Epithelial cell of proximal tubule (primary cell): ENCODE measurements at regions not wholly inside any gene's neighbourhood (a gene's known extent, or its start where the extent isn't known, plus 50 kb on each side); places are given as distances from the start of the nearest gene placed in this dataset.

Experiments
- DNase-seq: peaks from one replicate; pipeline ENCODE4 v3.0.0-alpha.2; 2011; ENCODE audit warnings: low read depth
- H3K4me3 ChIP-seq: 2 replicates; pipeline ENCODE4 v1.5.1; 2011; ENCODE audit warnings: low read depth, mild to moderate bottlenecking, low read length
- TF ChIP-seq, protein P1 (sequence below): conservative IDR thresholded peaks from 2 replicates; pipeline ENCODE4 v1.5.1; 2012; ENCODE audit warnings: low read depth, mild to moderate bottlenecking, low read length

DNA sequence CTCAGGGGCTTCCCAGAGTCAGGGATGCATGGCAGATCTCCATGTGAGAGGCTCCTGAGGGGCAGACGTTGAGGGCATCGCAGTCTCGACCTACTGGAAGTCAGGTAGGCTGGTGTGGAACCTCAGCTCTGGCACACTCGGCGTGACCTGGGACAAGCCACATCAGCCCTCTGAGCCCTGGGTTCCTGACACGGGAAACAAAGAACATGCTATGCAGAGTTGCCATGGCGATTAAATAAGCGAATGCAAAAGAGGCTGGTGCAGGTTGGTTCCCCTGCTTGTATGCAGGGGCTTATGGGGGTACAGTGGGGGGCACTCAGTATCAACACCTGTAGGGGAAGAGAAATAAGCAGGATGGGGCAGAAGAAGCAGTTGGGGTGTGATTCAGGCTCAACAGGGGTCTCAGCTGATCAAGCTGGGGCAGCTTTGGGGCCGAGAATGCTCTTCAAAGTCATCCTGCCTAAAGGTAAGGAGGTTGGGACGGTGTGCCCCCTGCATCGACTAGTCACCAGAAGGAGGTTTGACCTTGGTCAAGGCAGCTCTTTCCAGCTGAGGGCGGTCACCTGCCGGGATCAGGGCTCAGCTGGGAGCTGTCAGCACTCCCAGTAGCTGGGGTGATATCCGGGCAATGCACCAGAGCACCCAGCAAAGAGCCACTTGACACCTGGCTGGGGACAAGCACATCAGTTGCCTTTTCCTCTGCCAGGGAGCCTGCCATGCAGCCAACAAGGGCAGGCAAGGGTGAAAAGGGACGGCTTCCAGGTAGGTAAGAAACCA lies 442.7 kb downstream of the MIAT start:
- TF ChIP-seq, protein P1, sequence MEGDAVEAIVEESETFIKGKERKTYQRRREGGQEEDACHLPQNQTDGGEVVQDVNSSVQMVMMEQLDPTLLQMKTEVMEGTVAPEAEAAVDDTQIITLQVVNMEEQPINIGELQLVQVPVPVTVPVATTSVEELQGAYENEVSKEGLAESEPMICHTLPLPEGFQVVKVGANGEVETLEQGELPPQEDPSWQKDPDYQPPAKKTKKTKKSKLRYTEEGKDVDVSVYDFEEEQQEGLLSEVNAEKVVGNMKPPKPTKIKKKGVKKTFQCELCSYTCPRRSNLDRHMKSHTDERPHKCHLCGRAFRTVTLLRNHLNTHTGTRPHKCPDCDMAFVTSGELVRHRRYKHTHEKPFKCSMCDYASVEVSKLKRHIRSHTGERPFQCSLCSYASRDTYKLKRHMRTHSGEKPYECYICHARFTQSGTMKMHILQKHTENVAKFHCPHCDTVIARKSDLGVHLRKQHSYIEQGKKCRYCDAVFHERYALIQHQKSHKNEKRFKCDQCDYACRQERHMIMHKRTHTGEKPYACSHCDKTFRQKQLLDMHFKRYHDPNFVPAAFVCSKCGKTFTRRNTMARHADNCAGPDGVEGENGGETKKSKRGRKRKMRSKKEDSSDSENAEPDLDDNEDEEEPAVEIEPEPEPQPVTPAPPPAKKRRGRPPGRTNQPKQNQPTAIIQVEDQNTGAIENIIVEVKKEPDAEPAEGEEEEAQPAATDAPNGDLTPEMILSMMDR, result no peak
- DNase-seq, result no peak
- no peak overlapping the region for H3K4me3 ChIP-seq

DNA sequence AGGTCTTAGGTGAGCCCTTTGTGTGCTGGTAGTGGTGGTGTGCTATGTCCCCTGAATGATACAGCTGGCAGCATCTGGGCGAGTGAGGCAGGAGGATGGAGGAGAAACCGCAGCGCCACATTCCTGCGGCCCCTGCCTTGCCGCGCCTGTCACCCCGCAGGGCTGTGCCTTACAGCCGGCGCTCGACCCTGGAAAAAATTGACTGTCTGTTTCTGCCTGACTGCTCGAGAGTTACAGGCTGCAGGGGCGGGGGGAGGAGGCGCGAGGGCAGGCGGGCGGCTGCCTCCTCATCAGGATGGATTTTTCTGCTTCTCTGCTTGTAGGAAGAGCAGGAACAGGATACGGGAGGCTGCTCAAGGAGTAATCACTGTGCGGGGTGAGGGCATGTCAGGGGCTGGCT lies 443.4 kb downstream of the MIAT start:
- TF ChIP-seq, protein P1, result no peak
- H3K4me3 ChIP-seq, result no peak overlapping the region
- DNase-seq, result peak; percentile 18

DNA sequence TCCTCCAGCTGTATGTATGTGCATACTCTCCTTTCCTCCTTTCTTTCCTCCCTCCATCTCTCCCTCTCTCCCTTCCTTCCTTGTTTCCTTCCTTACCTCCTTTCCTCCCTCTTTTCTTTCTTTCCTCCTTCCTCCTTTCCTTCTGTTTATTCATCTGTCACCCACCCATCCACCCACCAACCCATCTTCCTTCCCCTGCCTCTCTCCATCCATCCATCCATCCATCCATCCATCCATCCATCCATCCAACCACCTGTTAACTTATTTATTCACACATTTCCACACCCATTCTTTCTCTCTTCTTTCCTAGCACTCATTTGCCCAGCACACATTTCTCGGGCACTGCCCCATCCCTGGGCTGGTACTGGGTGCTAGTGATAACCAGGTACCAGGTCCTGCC lies 443.9 kb downstream of the MIAT start:
- no peak for DNase-seq
- H3K4me3 ChIP-seq, result no peak overlapping the region
- TF ChIP-seq, protein P1, result no peak

DNA sequence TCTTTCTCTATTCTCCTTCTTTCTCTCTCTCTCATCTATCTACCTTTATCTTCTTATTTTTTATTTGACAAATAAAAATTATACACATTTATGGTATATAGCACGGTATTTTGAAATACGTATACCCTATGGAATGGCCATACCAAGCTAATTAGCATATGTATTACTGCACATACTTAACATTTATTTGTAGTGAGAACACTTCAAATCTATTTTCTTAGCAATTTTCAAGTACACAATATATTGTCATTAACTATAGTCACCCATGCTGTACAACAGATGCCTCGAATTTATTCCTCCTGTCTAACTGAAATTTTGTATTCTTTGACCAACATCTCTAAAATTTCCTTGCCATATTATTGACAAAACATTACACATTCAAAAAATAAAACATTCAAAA lies 447.1 kb downstream of the MIAT start:
- no peak for DNase-seq
- TF ChIP-seq, protein P1, result no peak

GRCh38 chr22:27105142-27106025 lies 448.0 kb downstream of the MIAT start:
- no peak for DNase-seq
- no peak overlapping the region for H3K4me3 ChIP-seq
- TF ChIP-seq, protein P1, result no peak

More for the DNA sequence above, 447.1 kb downstream of the MIAT start:
- no peak overlapping the region for H3K4me3 ChIP-seq

DNA sequence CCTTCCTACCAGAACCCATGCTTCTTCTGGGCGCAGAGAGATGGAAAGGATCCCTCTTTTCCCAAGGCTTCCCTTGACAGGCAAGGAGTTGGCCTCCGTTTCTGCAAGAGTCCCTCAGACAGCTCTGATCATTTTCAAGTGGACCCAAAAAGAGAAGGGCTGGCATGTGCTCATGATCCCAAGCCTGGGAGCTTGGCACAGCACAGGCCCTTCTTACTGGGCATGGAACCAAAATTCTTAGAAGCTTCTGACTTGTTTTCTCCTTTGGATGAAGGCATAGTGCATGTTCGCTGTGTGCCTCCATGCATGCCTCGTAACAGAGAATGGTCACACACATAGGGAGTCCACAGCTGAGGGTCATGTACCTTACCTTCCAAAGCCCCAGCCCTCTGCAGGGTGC lies 449.6 kb downstream of the MIAT start:
- no peak overlapping the region for H3K4me3 ChIP-seq
- TF ChIP-seq, protein P1, result no peak
- DNase-seq, result no peak
